ENCODE measurements at regions not wholly inside any gene's neighbourhood (a gene's known extent, or its start where the extent isn't known, plus 50 kb on each side); places are given as distances from the start of the nearest gene placed in this dataset.

GRCh38 chr17:68782789-68783188 lies 172.4 kb downstream of the ABCA8 start:
- no peak overlapping the region for H3K9ac ChIP-seq (ENCODE audit: low read depth in 1 of 3, low read length in 3 of 3)
- H3K27ac ChIP-seq (ENCODE audit: low read depth, low read length), result no peak overlapping the region
- peaks cover 2 to 20% (median 12%) of the 10 kb centered on the region in 3 donors for H3K4me1 ChIP-seq (ENCODE audit: control insufficient read depth in 3 of 3, insufficient read depth in 3 of 3, low read length in 3 of 3)
- H3K36me3 ChIP-seq (ENCODE audit: control insufficient read depth in 3 of 3, insufficient read depth in 3 of 3, low read length in 3 of 3), result no peaks in the 10 kb centered on the region
- H3K4me3 ChIP-seq (ENCODE audit: low read length in 3 of 3), result no peak overlapping the region
- H3K27me3 ChIP-seq (ENCODE audit: control insufficient read depth in 3 of 3, insufficient read depth in 3 of 3, low read length in 3 of 3), result no peaks in the 10 kb centered on the region
- H3K9me3 ChIP-seq (ENCODE audit: control insufficient read depth in 3 of 3, low read length in 3 of 3), result no peaks in the 10 kb centered on the region

DNA sequence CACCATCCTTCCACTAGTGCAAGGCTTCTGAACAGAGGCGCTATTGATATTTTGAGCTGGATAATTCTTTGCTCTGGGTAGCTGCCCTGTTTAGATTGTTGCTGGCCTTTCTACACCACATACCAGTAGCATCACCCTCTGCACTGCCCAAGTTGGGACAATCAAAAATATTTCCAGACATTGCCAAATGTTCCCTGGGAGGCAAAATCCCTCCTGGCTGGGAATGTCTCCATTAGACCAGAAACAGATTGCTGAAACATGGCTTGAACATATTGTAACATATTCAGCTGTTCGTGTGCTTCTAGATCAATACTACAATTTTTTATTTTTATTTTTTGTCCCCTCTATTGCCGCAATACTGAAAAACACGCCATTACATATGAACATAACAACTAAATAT lies 174.6 kb downstream of the ABCA8 start:
- no peak overlapping the region for H3K9ac ChIP-seq (ENCODE audit: low read depth in 1 of 3, low read length in 3 of 3)
- H3K27me3 ChIP-seq (ENCODE audit: control insufficient read depth in 3 of 3, insufficient read depth in 3 of 3, low read length in 3 of 3), result no peaks in the 10 kb centered on the region
- no peak overlapping the region for H3K27ac ChIP-seq (ENCODE audit: low read depth, low read length)
- H3K36me3 ChIP-seq (ENCODE audit: control insufficient read depth in 3 of 3, insufficient read depth in 3 of 3, low read length in 3 of 3), result no peaks in the 10 kb centered on the region
- peaks cover 6 to 29% (median 12%) of the 10 kb centered on the region in 3 donors for H3K4me1 ChIP-seq (ENCODE audit: control insufficient read depth in 3 of 3, insufficient read depth in 3 of 3, low read length in 3 of 3)
- H3K4me3 ChIP-seq (ENCODE audit: low read length in 3 of 3), result no peak overlapping the region
- no peaks in the 10 kb centered on the region for H3K9me3 ChIP-seq (ENCODE audit: control insufficient read depth in 3 of 3, low read length in 3 of 3)

- Histone ChIP-seq H3K4me1 (ENCODE audit: control insufficient read depth in 3 of 3, insufficient read depth in 3 of 3, low read length in 3 of 3) (peaks cover 5 to 20% (median 12%) of the 10 kb centered on the region in 3 donors), H3K9ac (ENCODE audit: low read depth in 1 of 3, low read length in 3 of 3) (no peak overlapping the region), H3K27ac (ENCODE audit: low read depth, low read length) (peak overlapping the region; percentile 19), H3K4me3 (ENCODE audit: low read length in 3 of 3) (no peak overlapping the region), H3K36me3 (ENCODE audit: control insufficient read depth in 3 of 3, insufficient read depth in 3 of 3, low read length in 3 of 3) (no peaks in the 10 kb centered on the region), H3K27me3 (ENCODE audit: control insufficient read depth in 3 of 3, insufficient read depth in 3 of 3, low read length in 3 of 3) (no peaks in the 10 kb centered on the region), H3K9me3 (ENCODE audit: control insufficient read depth in 3 of 3, low read length in 3 of 3) (no peaks in the 10 kb centered on the region)
Measured at GRCh38 chr17:68778726-68779125, 176.5 kb downstream of the ABCA8 start.

DNA sequence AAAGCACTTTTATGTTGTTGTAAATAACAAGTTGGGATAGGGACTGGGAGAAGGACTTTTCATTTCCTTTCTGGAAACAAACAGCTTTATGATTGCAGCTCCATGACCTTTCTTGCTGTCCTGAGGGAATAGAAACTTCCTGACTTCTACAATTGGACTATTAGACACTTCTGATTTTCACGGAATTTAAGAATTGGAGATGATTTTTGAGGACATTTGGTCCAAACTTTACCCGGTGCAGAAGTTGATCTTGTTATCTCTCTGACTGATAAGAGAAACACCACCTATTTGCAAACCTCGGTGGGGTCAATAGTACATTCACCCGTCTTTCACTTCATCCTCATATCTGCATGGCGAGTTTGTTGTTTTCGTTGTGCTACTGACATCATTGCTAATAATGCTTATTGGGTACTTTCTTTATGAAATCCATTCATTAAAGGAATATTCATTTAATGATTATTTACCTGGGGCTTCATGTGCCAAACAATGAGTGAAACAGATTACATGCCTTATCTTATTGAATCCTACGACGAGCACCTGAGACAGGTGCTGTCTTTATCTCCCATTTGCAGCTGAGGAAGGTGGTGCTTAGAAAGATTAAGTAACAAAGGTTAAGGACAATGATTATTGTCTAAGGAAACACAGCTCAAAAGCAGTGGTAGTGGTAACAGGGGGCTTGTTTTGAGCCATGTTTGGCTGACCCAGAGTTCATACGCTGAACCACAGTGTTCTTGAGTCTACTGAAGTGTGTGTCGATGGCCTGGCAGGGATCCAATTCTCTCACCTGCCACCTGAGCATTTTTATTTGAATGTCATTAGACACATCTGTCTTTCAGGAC lies 176.9 kb upstream of the FAM20A start:
- Histone ChIP-seq H3K9me3 (ENCODE audit: control insufficient read depth in 3 of 3, low read length in 3 of 3) (no peaks in the 10 kb centered on the region), H3K4me1 (ENCODE audit: control insufficient read depth in 3 of 3, insufficient read depth in 3 of 3, low read length in 3 of 3) (peaks cover 4 to 20% (median 12%) of the 10 kb centered on the region in 3 donors), H3K36me3 (ENCODE audit: control insufficient read depth in 3 of 3, insufficient read depth in 3 of 3, low read length in 3 of 3) (no peaks in the 10 kb centered on the region), H3K27me3 (ENCODE audit: control insufficient read depth in 3 of 3, insufficient read depth in 3 of 3, low read length in 3 of 3) (no peaks in the 10 kb centered on the region), H3K9ac (ENCODE audit: low read depth in 1 of 3, low read length in 3 of 3) (no peak overlapping the region), H3K4me3 (ENCODE audit: low read length in 3 of 3) (peak overlapping the region in 1 of 3 donors; percentile 25), H3K27ac (ENCODE audit: low read depth, low read length) (peak overlapping the region; percentile 72)

GRCh38 chr17:68777243-68777855 lies 176.2 kb upstream of the FAM20A start:
- H3K9me3 ChIP-seq (ENCODE audit: control insufficient read depth in 3 of 3, low read length in 3 of 3), result no peaks in the 10 kb centered on the region
- peaks cover 4 to 20% (median 12%) of the 10 kb centered on the region in 3 donors for H3K4me1 ChIP-seq (ENCODE audit: control insufficient read depth in 3 of 3, insufficient read depth in 3 of 3, low read length in 3 of 3)
- no peak overlapping the region for H3K9ac ChIP-seq (ENCODE audit: low read depth in 1 of 3, low read length in 3 of 3)
- no peaks in the 10 kb centered on the region for H3K36me3 ChIP-seq (ENCODE audit: control insufficient read depth in 3 of 3, insufficient read depth in 3 of 3, low read length in 3 of 3)
- peak overlapping the region in 1 of 3 donors; percentile 25 for H3K4me3 ChIP-seq (ENCODE audit: low read length in 3 of 3)
- H3K27ac ChIP-seq (ENCODE audit: low read depth, low read length), result peak overlapping the region; percentile 72
- H3K27me3 ChIP-seq (ENCODE audit: control insufficient read depth in 3 of 3, insufficient read depth in 3 of 3, low read length in 3 of 3), result no peaks in the 10 kb centered on the region

DNA sequence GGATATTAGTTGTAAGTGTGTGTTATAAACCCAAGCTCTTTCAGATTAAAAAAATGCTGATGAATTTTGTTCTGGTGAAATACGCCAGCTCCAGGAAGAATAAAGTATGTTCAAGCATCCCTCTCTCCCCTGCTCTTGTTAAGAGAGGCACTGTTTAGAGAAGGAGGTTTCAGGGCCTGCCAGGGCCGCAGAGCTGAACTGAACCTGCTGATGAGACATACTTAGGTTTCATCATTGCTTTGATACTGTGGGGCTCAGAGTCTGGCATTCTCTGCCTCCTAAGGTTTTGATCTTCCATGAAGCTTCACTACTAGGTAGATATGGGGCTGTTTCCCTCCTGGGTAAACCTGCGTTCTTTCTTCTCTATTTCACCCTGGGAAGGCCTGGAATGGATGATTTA lies 175.3 kb upstream of the FAM20A start:
- Histone ChIP-seq H3K9ac (ENCODE audit: low read depth in 1 of 3, low read length in 3 of 3) (no peak overlapping the region), H3K27ac (ENCODE audit: low read depth, low read length) (peak overlapping the region; percentile 72), H3K36me3 (ENCODE audit: control insufficient read depth in 3 of 3, insufficient read depth in 3 of 3, low read length in 3 of 3) (no peaks in the 10 kb centered on the region), H3K9me3 (ENCODE audit: control insufficient read depth in 3 of 3, low read length in 3 of 3) (no peaks in the 10 kb centered on the region), H3K4me1 (ENCODE audit: control insufficient read depth in 3 of 3, insufficient read depth in 3 of 3, low read length in 3 of 3) (peaks cover 4 to 20% (median 12%) of the 10 kb centered on the region in 3 donors), H3K4me3 (ENCODE audit: low read length in 3 of 3) (no peak overlapping the region), H3K27me3 (ENCODE audit: control insufficient read depth in 3 of 3, insufficient read depth in 3 of 3, low read length in 3 of 3) (no peaks in the 10 kb centered on the region)

DNA sequence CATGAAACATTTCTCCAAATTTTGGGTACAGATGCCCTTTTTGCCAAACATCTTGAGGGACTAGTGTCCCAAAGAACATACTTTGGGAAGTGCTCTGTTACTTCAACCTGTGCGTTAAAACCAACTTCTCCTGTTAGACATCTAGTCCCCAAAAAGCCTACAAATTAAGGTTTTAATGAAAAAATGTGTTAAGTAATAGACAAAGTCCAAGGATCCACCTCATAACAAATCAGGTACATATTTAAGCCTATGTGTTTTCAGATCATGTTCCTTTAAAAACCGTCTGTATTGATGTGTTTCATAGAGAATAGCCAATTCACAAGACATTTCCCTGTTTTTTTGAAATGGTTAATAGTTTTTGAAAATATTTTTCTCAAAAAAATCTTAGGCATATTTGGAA lies 174.8 kb upstream of the FAM20A start:
- H3K9ac ChIP-seq (ENCODE audit: low read depth in 1 of 3, low read length in 3 of 3), result no peak overlapping the region
- H3K27me3 ChIP-seq (ENCODE audit: control insufficient read depth in 3 of 3, insufficient read depth in 3 of 3, low read length in 3 of 3), result no peaks in the 10 kb centered on the region
- peak overlapping the region; percentile 72 for H3K27ac ChIP-seq (ENCODE audit: low read depth, low read length)
- H3K9me3 ChIP-seq (ENCODE audit: control insufficient read depth in 3 of 3, low read length in 3 of 3), result no peaks in the 10 kb centered on the region
- H3K4me3 ChIP-seq (ENCODE audit: low read length in 3 of 3), result no peak overlapping the region
- peaks cover 4 to 20% (median 12%) of the 10 kb centered on the region in 3 donors for H3K4me1 ChIP-seq (ENCODE audit: control insufficient read depth in 3 of 3, insufficient read depth in 3 of 3, low read length in 3 of 3)
- no peaks in the 10 kb centered on the region for H3K36me3 ChIP-seq (ENCODE audit: control insufficient read depth in 3 of 3, insufficient read depth in 3 of 3, low read length in 3 of 3)

DNA sequence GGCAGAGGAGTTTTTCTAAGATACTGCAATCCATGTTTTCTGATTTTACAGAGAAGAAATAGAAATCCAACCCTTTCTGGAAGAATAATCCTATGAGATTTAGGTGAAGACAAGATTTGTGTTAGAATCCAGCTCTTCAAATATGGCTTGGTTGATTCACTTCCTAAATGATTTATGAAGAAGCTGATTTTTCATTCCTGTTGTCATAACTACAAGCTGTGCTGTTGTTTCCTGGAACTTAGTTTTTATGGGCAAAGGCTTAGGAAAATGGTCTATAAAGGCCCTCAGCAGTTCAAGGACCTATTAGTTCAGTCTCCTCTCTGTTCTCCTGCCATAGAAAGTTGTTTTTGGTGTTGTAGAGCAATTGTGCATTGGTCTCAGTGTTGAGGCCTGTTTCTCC lies 174.2 kb upstream of the FAM20A start:
- no peaks in the 10 kb centered on the region for H3K36me3 ChIP-seq (ENCODE audit: control insufficient read depth in 3 of 3, insufficient read depth in 3 of 3, low read length in 3 of 3)
- H3K4me1 ChIP-seq (ENCODE audit: control insufficient read depth in 3 of 3, insufficient read depth in 3 of 3, low read length in 3 of 3), result peaks cover 4 to 20% (median 12%) of the 10 kb centered on the region in 3 donors
- H3K27ac ChIP-seq (ENCODE audit: low read depth, low read length), result peak overlapping the region; percentile 72
- no peaks in the 10 kb centered on the region for H3K9me3 ChIP-seq (ENCODE audit: control insufficient read depth in 3 of 3, low read length in 3 of 3)
- H3K4me3 ChIP-seq (ENCODE audit: low read length in 3 of 3), result no peak overlapping the region
- no peak overlapping the region for H3K9ac ChIP-seq (ENCODE audit: low read depth in 1 of 3, low read length in 3 of 3)
- no peaks in the 10 kb centered on the region for H3K27me3 ChIP-seq (ENCODE audit: control insufficient read depth in 3 of 3, insufficient read depth in 3 of 3, low read length in 3 of 3)

DNA sequence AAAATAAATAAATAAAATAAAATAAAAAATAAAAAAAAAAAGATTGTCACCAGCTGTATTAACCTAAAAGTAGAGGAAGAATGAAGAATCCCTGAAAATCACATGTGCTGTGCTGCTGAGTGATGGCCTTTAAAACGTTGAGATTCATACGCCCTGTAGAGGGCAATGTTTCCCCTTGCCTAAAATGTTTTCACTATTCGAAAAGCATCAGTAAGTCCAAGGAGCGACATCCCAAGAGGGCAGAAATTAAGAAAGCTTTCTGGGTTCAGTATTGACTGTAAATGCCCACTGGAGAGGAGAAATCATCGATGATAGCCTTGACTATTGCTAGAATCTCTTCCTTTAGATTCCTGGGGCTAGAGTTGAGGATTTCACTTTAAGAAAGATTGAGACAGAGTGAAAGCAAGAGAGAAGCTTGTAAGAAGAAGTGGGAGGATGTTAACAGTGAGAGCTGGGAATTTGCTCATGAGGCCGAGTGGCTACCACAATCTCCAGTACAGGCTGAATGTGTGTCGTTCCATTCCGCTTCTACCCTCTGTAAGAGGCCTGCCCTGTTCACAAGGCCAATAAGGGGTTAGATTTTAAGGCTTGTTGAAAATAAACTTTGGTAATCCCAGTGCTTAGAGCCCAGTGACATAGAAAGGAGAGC lies 170.8 kb upstream of the FAM20A start:
- Histone ChIP-seq H3K36me3 (ENCODE audit: control insufficient read depth in 3 of 3, insufficient read depth in 3 of 3, low read length in 3 of 3) (no peaks in the 10 kb centered on the region), H3K27me3 (ENCODE audit: control insufficient read depth in 3 of 3, insufficient read depth in 3 of 3, low read length in 3 of 3) (no peaks in the 10 kb centered on the region), H3K4me3 (ENCODE audit: low read length in 3 of 3) (peak overlapping the region in 1 of 3 donors; percentile 62), H3K27ac (ENCODE audit: low read depth, low read length) (peak overlapping the region; percentile 69), H3K9ac (ENCODE audit: low read depth in 1 of 3, low read length in 3 of 3) (no peak overlapping the region), H3K4me1 (ENCODE audit: control insufficient read depth in 3 of 3, insufficient read depth in 3 of 3, low read length in 3 of 3) (peaks cover 0 to 13% (median 6%) of the 10 kb centered on the region in 3 donors), H3K9me3 (ENCODE audit: control insufficient read depth in 3 of 3, low read length in 3 of 3) (no peaks in the 10 kb centered on the region)

- no peaks in the 10 kb centered on the region for H3K27me3 ChIP-seq (ENCODE audit: control insufficient read depth in 3 of 3, insufficient read depth in 3 of 3, low read length in 3 of 3)
- no peaks in the 10 kb centered on the region for H3K9me3 ChIP-seq (ENCODE audit: control insufficient read depth in 3 of 3, low read length in 3 of 3)
- no peak overlapping the region for H3K4me3 ChIP-seq (ENCODE audit: low read length in 3 of 3)
Measured at GRCh38 chr17:68768804-68769203, 167.6 kb upstream of the FAM20A start.

More at GRCh38 chr17:68768804-68769203, 167.6 kb upstream of the FAM20A start:
- H3K9ac ChIP-seq (ENCODE audit: low read depth in 1 of 3, low read length in 3 of 3), result no peak overlapping the region
- no peaks in the 10 kb centered on the region for H3K4me1 ChIP-seq (ENCODE audit: control insufficient read depth in 3 of 3, insufficient read depth in 3 of 3, low read length in 3 of 3)
- no peak overlapping the region for H3K27ac ChIP-seq (ENCODE audit: low read depth, low read length)
- H3K36me3 ChIP-seq (ENCODE audit: control insufficient read depth in 3 of 3, insufficient read depth in 3 of 3, low read length in 3 of 3), result no peaks in the 10 kb centered on the region
